SK-N-SH (cell line): ENCODE measurements at regions not wholly inside any gene's neighbourhood (a gene's known extent, or its start where the extent isn't known, plus 50 kb on each side); places are given as distances from the start of the nearest gene placed in this dataset.
"Not testable (repeated sequence)": the region's sequence is repeated elsewhere in the genome, so short reads cannot be mapped to it uniquely, and the experiment has no call there.

Source experiments
- CTCF ChIA-PET: fragments of 300-600, 350-600 bp; formaldehyde crosslinking; extraction: SDS; loops from one replicate; lab custom pipeline; 2021; lab: Yijun Ruan, JAX
- POLR2A ChIA-PET: fragments of 350-600 bp; sonication (Branson Sonifier 250); formaldehyde crosslinking; extraction: SDS; loops from one replicate; lab custom pipeline; 2020; ENCODE audit warnings: antibody characterized with exemption, inconsistent platforms; lab: Yijun Ruan, JAX
- DNase-seq: peaks from one replicate; pipeline ENCODE4 v3.0.0; 2012
- H2AFZ ChIP-seq: fragments of 200-600 bp; sonication (generic); 2 replicates; pipeline ENCODE4 v1.8.1; 2016; ENCODE audit warnings: antibody characterized with exemption, mild to moderate bottlenecking, low read depth
- H3F3A ChIP-seq: fragments of 200-600 bp; sonication (generic); replicated peaks from 2 replicates; pipeline ENCODE3; 2016; ENCODE audit warnings: antibody characterized with exemption, mild to moderate bottlenecking; ENCODE audit not compliant: insufficient read depth
- H3K27ac ChIP-seq, 2 experiments: fragments of 200-500 bp in 1 of 2; fragments of 200-600 bp in 1 of 2; sonication (Bioruptor generic) in 1 of 2; sonication (generic), shearing (Covaris generic) in 1 of 2; 2 replicates each; pipeline versions ENCODE4 v1.5.1 to v1.6.1; 2014 to 2016; ENCODE audit warnings: low read depth in 2 of 2, inconsistent platforms in 1 of 2, low read length in 1 of 2, mild to moderate bottlenecking in 1 of 2, mixed read lengths in 1 of 2
- H3K27me3 ChIP-seq: fragments of 200-600 bp; sonication (generic), shearing (Covaris generic); 2 replicates; pipeline ENCODE4 v1.6.1; 2016; ENCODE audit warnings: mixed run types; ENCODE audit not compliant: insufficient read depth
- H3K36me3 ChIP-seq, 2 experiments: fragments of 200-500 bp in 1 of 2; fragments of 200-600 bp in 1 of 2; sonication (Bioruptor generic) in 1 of 2; sonication (generic) in 1 of 2; replicated peaks in 1 of 2; 2 replicates each; pipeline versions ENCODE3 to v1.5.1; 2014 to 2016; ENCODE audit warnings: low read length in 1 of 2, mild to moderate bottlenecking in 1 of 2; ENCODE audit not compliant: insufficient read depth in 2 of 2, control insufficient read depth in 1 of 2
- H3K4me1 ChIP-seq, 2 experiments: fragments of 200-500 bp in 1 of 2; fragments of 200-600 bp in 1 of 2; sonication (Bioruptor generic) in 1 of 2; sonication (generic), shearing (Covaris generic) in 1 of 2; 2 replicates each; pipeline versions ENCODE4 v1.5.1 to v1.6.1; 2014 to 2016; ENCODE audit warnings: low read depth in 1 of 2, low read length in 1 of 2, mixed run types in 1 of 2; ENCODE audit not compliant: insufficient read depth in 2 of 2, control insufficient read depth in 1 of 2
- H3K4me2 ChIP-seq: fragments of 200-600 bp; sonication (generic), shearing (Covaris generic); 2 replicates; pipeline ENCODE4 v1.6.1; 2017; ENCODE audit warnings: mixed run types
- H3K4me3 ChIP-seq, 2 experiments: fragments of 200-500 bp in 1 of 2; fragments of 200-600 bp in 1 of 2; sonication (Bioruptor generic) in 1 of 2; sonication (generic), shearing (Covaris generic) in 1 of 2; 2 replicates each; pipeline versions ENCODE4 v1.5.1 to v1.8.1; 2014 to 2016; ENCODE audit warnings: low read depth in 2 of 2, inconsistent platforms in 1 of 2, low read length in 1 of 2, mild to moderate bottlenecking in 1 of 2, mixed read lengths in 1 of 2, moderate library complexity in 1 of 2
- H3K79me2 ChIP-seq: fragments of 200-600 bp; sonication (generic); 2 replicates; pipeline ENCODE4 v1.8.1; 2017; ENCODE audit warnings: mild to moderate bottlenecking; ENCODE audit not compliant: insufficient read depth
- H3K9ac ChIP-seq: fragments of 200-600 bp; sonication (generic); 2 replicates; pipeline ENCODE4 v1.6.1; 2017; ENCODE audit warnings: mixed run types
- H3K9me2 ChIP-seq: fragments of 200-600 bp; sonication (generic); 2 replicates; pipeline ENCODE4 v1.6.1; 2017; ENCODE audit warnings: mixed run types
- H3K9me3 ChIP-seq: fragments of 200-600 bp; sonication (generic); 2 replicates; pipeline ENCODE4 v1.6.1; 2017; ENCODE audit warnings: mixed run types, mild to moderate bottlenecking, moderate library complexity
- H4K20me1 ChIP-seq: fragments of 200-600 bp; sonication (generic); 2 replicates; pipeline ENCODE4 v1.6.1; 2017; ENCODE audit warnings: mild to moderate bottlenecking, mixed run types; ENCODE audit not compliant: insufficient read depth
- WGBS: methylation state at CpG from one replicate; pipeline ENCODE4 v1.1.6; 2017; ENCODE audit warnings: low lambda C conversion rate; 5-methylcytosine and 5-hydroxymethylcytosine counted together

- H3K36me3 ChIP-seq, H3K4me2 ChIP-seq, H3K9me2 ChIP-seq, H3K9me3 ChIP-seq, H3K27me3 ChIP-seq, H3F3A ChIP-seq, H3K79me2 ChIP-seq, POLR2A ChIA-PET, H4K20me1 ChIP-seq, H3K9ac ChIP-seq, H3K4me3 ChIP-seq, DNase-seq, H2AFZ ChIP-seq, H3K27ac ChIP-seq: not testable (repeated sequence)
- H3K4me1 ChIP-seq, result peaks cover 14 to 26% of the 10 kb centered on the region in 2 experiments
- 92% methylated on average over 3 of the region's 3 CpGs for WGBS
- CTCF ChIA-PET, result interaction anchor here (1.2 kb wide), 1 partner anchor 53 kb away, joined by 3 read pairs; no protein-coding TSS in a partner anchor
These were observed 206.9 kb downstream of the BCAS1 start for GRCh38 chr20:53863535-53863922.

DNA sequence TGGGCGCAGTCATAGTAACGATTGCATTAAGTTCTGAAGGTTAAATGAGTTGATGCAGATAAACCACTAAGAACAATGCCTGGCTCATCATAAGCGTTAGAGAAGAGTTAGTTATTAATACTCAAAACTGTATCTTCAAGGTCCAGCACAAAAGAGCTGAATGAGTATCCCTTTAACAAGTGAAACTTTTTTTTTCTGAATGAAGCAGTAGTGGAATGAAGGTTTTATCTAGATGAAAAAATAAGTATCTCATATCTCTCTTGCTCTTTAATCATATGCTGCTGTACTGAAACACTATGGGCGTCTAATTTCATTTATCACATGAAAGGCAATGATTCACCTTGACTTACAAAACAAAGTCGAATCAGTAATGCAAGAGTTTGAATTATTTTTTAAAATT is 207.4 kb downstream of the BCAS1 start:
- H3K9me2 ChIP-seq, DNase-seq, H3K27ac ChIP-seq, H3K9ac ChIP-seq, H3K27me3 ChIP-seq, H3K9me3 ChIP-seq, H3K4me3 ChIP-seq, H2AFZ ChIP-seq, H3K4me2 ChIP-seq, POLR2A ChIA-PET, H4K20me1 ChIP-seq, H3K36me3 ChIP-seq, H3K79me2 ChIP-seq, H3F3A ChIP-seq: not testable (repeated sequence)
- H3K4me1 ChIP-seq, result peaks cover 14 to 26% of the 10 kb centered on the region in 2 experiments
- CTCF ChIA-PET, result interaction anchor here (1.2 kb wide), 1 partner anchor 53 kb away, joined by 3 read pairs; no protein-coding TSS in a partner anchor
- 83% methylated on average over 5 of the region's 5 CpGs for WGBS

- peaks cover 14 to 25% of the 10 kb centered on the region in 2 experiments for H3K4me1 ChIP-seq
- DNase-seq, H4K20me1 ChIP-seq, H3K9ac ChIP-seq, H3K36me3 ChIP-seq, H3K9me3 ChIP-seq, H2AFZ ChIP-seq, H3K9me2 ChIP-seq, H3K4me2 ChIP-seq, H3K79me2 ChIP-seq, POLR2A ChIA-PET, H3F3A ChIP-seq, H3K27me3 ChIP-seq, H3K4me3 ChIP-seq, H3K27ac ChIP-seq: not testable (repeated sequence)
- CTCF ChIA-PET, result interaction anchor here (1.2 kb wide), 1 partner anchor 54 kb away, joined by 3 read pairs; no protein-coding TSS in a partner anchor
- WGBS, result 92% methylated on average over 4 of the region's 4 CpGs
These were observed 207.9 kb downstream of the BCAS1 start for GRCh38 chr20:53862490-53862889.

DNA sequence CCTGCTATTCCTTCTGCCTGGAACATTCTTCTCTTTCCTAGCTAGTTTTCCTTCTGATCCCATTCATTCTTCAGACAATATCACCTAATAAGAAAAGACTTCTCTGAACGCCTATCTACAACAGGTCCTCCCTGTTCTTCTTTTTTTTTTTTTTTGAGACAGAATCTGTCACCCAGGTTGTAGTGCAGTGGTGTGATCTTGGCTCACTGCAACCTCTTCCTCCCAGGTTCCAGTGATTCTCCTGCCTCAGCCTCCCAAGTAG is 208.3 kb downstream of the BCAS1 start:
- DNase-seq, H3F3A ChIP-seq, H3K4me3 ChIP-seq, H4K20me1 ChIP-seq, H3K4me2 ChIP-seq, H3K27ac ChIP-seq, POLR2A ChIA-PET, H3K9me2 ChIP-seq, H3K79me2 ChIP-seq, H3K36me3 ChIP-seq, CTCF ChIA-PET, H2AFZ ChIP-seq, H3K9me3 ChIP-seq, H3K27me3 ChIP-seq, H3K9ac ChIP-seq: not testable (repeated sequence)
- WGBS, result 100% methylated on average over 1 of the region's 1 CpG
- peaks cover 14 to 20% of the 10 kb centered on the region in 2 experiments for H3K4me1 ChIP-seq
